ENCODE measurements at regions not wholly inside any gene's neighbourhood (a gene's known extent, or its start where the extent isn't known, plus 50 kb on each side); places are given as distances from the start of the nearest gene placed in this dataset.
"Not testable (repeated sequence)": the region's sequence is repeated elsewhere in the genome, so short reads cannot be mapped to it uniquely, and the experiment has no call there.

DNA sequence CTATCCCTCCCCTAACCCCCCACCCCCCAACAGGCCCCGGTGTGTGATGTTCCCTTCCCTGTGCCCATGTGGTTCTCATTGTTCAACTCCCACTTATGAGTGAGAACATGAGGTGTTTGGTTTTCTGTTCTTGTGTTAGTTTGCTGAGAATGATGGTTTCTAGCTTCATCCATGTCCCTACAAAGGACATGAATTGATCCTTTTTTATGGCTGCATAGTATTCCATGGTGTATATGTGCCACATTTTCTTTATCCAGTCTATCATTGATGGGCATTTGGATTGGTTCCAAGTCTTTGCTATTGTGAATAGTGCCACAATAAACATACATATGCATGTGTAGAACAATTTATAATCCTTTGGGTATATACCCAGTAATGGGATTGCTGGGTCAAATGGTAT lies 612.1 kb upstream of the ADGRB3 start:
- BruUV-seq (replicated peaks); in situ Hi-C loops (cut with MboI); H3K36me3 ChIP-seq (ENCODE audit: control insufficient read depth in 2 of 2, insufficient read depth in 2 of 2, low read length in 1 of 2); intact Hi-C loops (cut with micrococcal nuclease; ENCODE audit: unreplicated experiment); H3K4me2 ChIP-seq (ENCODE audit: control insufficient read depth, insufficient read depth); CTCF ChIA-PET; H3K9me3 ChIP-seq (replicated peaks; ENCODE audit: control insufficient read depth, insufficient read depth, low read length); H3K27me3 ChIP-seq (replicated peaks in 1 of 2; ENCODE audit: control insufficient read depth in 2 of 2, insufficient read depth in 2 of 2, low read length in 1 of 2); ATAC-seq; H2AFZ ChIP-seq (ENCODE audit: control insufficient read depth, low read depth, low read length); H3K27ac ChIP-seq (ENCODE audit: control insufficient read depth, insufficient read depth); H3K9ac ChIP-seq (ENCODE audit: control insufficient read depth, insufficient read depth, low read length); H3K4me3 ChIP-seq; DNase-seq (ENCODE audit: low read depth, low spot score); RAD21 ChIA-PET (ENCODE audit: unreplicated experiment); H3K4me1 ChIP-seq (ENCODE audit: control insufficient read depth, insufficient read depth, low read length); H4K20me1 ChIP-seq (ENCODE audit: control insufficient read depth, insufficient read depth); POLR2A ChIA-PET; H3K79me2 ChIP-seq (ENCODE audit: control insufficient read depth, insufficient read depth, low read length); FAIRE-seq: not testable (repeated sequence)
- SMC1A ChIA-PET (ENCODE audit: uncharacterized antibody, unreplicated experiment), result interaction anchor here (1.0 kb wide), 1 partner anchor 74 kb away, joined by 4 read pairs; no protein-coding TSS in a partner anchor
- WGBS (ENCODE audit: insufficient coverage, insufficient replicate concordance, low lambda C conversion rate, missing lambda C conversion rate), result no CpG with 5 or more reads among the region's 1 CpG

DNA sequence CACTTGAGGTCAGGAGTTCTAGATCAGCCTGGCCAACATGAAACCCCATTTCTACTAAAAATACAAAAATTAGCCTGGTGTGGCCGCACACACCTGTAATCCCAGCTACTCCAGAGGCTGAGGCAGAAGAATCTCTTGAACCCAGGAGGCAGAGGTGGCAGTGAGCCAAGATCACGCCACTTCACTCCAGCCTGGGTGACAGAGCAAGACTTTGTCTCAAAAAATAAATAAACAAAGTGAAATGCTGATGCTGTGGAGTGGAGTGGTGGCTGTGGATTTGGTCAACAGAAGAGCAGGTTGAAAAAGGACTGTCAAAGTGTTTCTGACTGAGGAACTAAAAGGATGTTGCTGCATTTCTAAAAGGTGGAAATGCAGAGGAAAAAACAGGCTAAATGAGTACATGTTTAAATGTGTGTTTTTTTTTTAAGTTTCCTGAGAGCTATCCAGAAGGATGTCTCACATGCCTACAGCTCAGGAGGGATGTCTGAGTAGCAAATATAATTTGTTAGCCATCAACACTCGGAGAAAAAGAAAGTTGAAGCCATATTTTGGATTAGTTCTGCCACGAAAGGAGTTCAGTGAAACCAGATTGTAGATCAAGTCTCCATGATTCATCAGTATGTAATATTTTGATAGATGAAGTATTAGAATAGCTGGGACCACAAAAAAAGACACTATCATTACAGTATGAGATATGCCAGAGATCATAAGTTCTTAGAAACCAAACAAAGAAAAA lies 621.1 kb upstream of the ADGRB3 start:
- BruUV-seq (replicated peaks), result no TSS peak
- H2AFZ ChIP-seq (ENCODE audit: control insufficient read depth, low read depth, low read length), result no peak overlapping the region
- no peaks in the 10 kb centered on the region for H3K36me3 ChIP-seq (ENCODE audit: control insufficient read depth in 2 of 2, insufficient read depth in 2 of 2, low read length in 1 of 2)
- intact Hi-C loops (cut with micrococcal nuclease; ENCODE audit: unreplicated experiment) (no loop called here), in situ Hi-C loops (cut with MboI) (no loop called here)
- H3K27ac ChIP-seq (ENCODE audit: control insufficient read depth, insufficient read depth), result no peak overlapping the region
- POLR2A ChIA-PET, result no interaction called here
- H3K4me2 ChIP-seq (ENCODE audit: control insufficient read depth, insufficient read depth), result no peak overlapping the region
- FAIRE-seq (no peak), ATAC-seq (no peak), DNase-seq (ENCODE audit: low read depth, low spot score) (no peak)
- H3K9me3 ChIP-seq (replicated peaks; ENCODE audit: control insufficient read depth, insufficient read depth, low read length), result no peaks in the 10 kb centered on the region
- H4K20me1 ChIP-seq (ENCODE audit: control insufficient read depth, insufficient read depth), result no peaks in the 10 kb centered on the region
- H3K9ac ChIP-seq (ENCODE audit: control insufficient read depth, insufficient read depth, low read length), result no peak overlapping the region
- no peaks in the 10 kb centered on the region for H3K4me1 ChIP-seq (ENCODE audit: control insufficient read depth, insufficient read depth, low read length)
- CTCF ChIA-PET, result interaction anchor here (0.7 kb wide), 1 partner anchor 42 kb away, joined by 3 read pairs; no protein-coding TSS in a partner anchor
- no peaks in the 10 kb centered on the region for H3K27me3 ChIP-seq (replicated peaks in 1 of 2; ENCODE audit: control insufficient read depth in 2 of 2, insufficient read depth in 2 of 2, low read length in 1 of 2)
- H3K79me2 ChIP-seq (ENCODE audit: control insufficient read depth, insufficient read depth, low read length), result no peaks in the 10 kb centered on the region
- 13% methylated on average over 4 of the region's 4 CpGs for WGBS (ENCODE audit: insufficient coverage, insufficient replicate concordance, low lambda C conversion rate, missing lambda C conversion rate)
- RAD21 ChIA-PET (ENCODE audit: unreplicated experiment), result no interaction called here
- no peak overlapping the region for H3K4me3 ChIP-seq
- SMC1A ChIA-PET (ENCODE audit: uncharacterized antibody, unreplicated experiment), result interaction anchor here (0.8 to 1.1 kb wide), 2 partner anchors 11 to 27 kb away, joined by 3 read pairs; no protein-coding TSS in a partner anchor
- TF ChIP-seq, protein P1, sequence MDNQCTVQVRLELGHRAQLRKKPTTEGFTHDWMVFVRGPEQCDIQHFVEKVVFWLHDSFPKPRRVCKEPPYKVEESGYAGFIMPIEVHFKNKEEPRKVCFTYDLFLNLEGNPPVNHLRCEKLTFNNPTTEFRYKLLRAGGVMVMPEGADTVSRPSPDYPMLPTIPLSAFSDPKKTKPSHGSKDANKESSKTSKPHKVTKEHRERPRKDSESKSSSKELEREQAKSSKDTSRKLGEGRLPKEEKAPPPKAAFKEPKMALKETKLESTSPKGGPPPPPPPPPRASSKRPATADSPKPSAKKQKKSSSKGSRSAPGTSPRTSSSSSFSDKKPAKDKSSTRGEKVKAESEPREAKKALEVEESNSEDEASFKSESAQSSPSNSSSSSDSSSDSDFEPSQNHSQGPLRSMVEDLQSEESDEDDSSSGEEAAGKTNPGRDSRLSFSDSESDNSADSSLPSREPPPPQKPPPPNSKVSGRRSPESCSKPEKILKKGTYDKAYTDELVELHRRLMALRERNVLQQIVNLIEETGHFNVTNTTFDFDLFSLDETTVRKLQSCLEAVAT (IDR thresholded peaks at IDR 0.05), result no peak
- TF ChIP-seq BMI1 (IDR thresholded peaks at IDR 0.05; ENCODE audit: borderline replicate concordance), result no peak
- no peak for TF ChIP-seq POLR2A (IDR thresholded peaks at IDR 0.05; ENCODE audit: low read depth, low read length)
- TF ChIP-seq SUPT20H (IDR thresholded peaks at IDR 0.05; ENCODE audit: borderline replicate concordance, control insufficient read depth, low read depth, low read length), result no peak
- no peak for TF ChIP-seq CEBPB (IDR thresholded peaks at IDR 0.05; ENCODE audit: borderline replicate concordance in 1 of 2, low read depth in 2 of 2, low read length in 2 of 2)
- TF ChIP-seq HDAC2 (IDR thresholded peaks at IDR 0.05), result no peak
- no peak for TF ChIP-seq ZBED1 (IDR thresholded peaks at IDR 0.05; ENCODE audit: borderline replicate concordance)
- no peak for TF ChIP-seq RB1 (IDR thresholded peaks at IDR 0.05; ENCODE audit: borderline replicate concordance)
- TF ChIP-seq NR2C2 (IDR thresholded peaks at IDR 0.05; ENCODE audit: borderline replicate concordance, control insufficient read depth, insufficient read length, low read depth), result no peak
- TF ChIP-seq, protein P2, sequence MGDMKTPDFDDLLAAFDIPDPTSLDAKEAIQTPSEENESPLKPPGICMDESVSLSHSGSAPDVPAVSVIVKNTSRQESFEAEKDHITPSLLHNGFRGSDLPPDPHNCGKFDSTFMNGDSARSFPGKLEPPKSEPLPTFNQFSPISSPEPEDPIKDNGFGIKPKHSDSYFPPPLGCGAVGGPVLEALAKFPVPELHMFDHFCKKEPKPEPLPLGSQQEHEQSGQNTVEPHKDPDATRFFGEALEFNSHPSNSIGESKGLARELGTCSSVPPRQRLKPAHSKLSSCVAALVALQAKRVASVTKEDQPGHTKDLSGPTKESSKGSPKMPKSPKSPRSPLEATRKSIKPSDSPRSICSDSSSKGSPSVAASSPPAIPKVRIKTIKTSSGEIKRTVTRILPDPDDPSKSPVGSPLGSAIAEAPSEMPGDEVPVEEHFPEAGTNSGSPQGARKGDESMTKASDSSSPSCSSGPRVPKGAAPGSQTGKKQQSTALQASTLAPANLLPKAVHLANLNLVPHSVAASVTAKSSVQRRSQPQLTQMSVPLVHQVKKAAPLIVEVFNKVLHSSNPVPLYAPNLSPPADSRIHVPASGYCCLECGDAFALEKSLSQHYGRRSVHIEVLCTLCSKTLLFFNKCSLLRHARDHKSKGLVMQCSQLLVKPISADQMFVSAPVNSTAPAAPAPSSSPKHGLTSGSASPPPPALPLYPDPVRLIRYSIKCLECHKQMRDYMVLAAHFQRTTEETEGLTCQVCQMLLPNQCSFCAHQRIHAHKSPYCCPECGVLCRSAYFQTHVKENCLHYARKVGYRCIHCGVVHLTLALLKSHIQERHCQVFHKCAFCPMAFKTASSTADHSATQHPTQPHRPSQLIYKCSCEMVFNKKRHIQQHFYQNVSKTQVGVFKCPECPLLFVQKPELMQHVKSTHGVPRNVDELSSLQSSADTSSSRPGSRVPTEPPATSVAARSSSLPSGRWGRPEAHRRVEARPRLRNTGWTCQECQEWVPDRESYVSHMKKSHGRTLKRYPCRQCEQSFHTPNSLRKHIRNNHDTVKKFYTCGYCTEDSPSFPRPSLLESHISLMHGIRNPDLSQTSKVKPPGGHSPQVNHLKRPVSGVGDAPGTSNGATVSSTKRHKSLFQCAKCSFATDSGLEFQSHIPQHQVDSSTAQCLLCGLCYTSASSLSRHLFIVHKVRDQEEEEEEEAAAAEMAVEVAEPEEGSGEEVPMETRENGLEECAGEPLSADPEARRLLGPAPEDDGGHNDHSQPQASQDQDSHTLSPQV (IDR thresholded peaks at IDR 0.05), result no peak
- no peak for TF ChIP-seq CHD4 (IDR thresholded peaks at IDR 0.05)
